Right atrium auricular region (tissue), 2 donors: ENCODE measurements at regions not wholly inside any gene's neighbourhood (a gene's known extent, or its start where the extent isn't known, plus 50 kb on each side); places are given as distances from the start of the nearest gene placed in this dataset.
"Not testable (repeated sequence)": the region's sequence is repeated elsewhere in the genome, so short reads cannot be mapped to it uniquely, and the experiment has no call there.

ENCODE experiments used
- DNase-seq: peaks from one replicate; pipeline ENCODE4 v3.0.0-alpha.2; 2019; ENCODE audit warnings: low spot score
- H3K27ac ChIP-seq, 2 donors: fragments of 200-600 bp; sonication (generic); 1 replicate in 1 of 2; 2 replicates in 1 of 2; pipeline ENCODE4 v1.5.1; 2016 to 2019
- H3K27me3 ChIP-seq, 2 donors: fragments of 200-600 bp; sonication (generic); one replicate each; pipeline versions ENCODE4 v1.5.1 to v1.6.0; 2017 to 2019
- H3K36me3 ChIP-seq: fragments of 200-600 bp; sonication (generic); one replicate; pipeline ENCODE4 v1.5.1; 2016
- H3K4me1 ChIP-seq, 2 donors: fragments of 200-600 bp; sonication (generic); one replicate each; pipeline versions ENCODE4 v1.5.1 to v1.6.0; 2017 to 2019
- H3K4me3 ChIP-seq, 2 donors: fragments of 200-600 bp; sonication (generic); 1 replicate in 1 of 2; 2 replicates in 1 of 2; pipeline ENCODE4 v1.5.1; 2017 to 2019; ENCODE audit warnings: mild to moderate bottlenecking in 1 of 2, moderate library complexity in 1 of 2
- H3K9me3 ChIP-seq, 2 donors: fragments of 200-600 bp; sonication (generic); one replicate each; pipeline ENCODE4 v1.5.1; 2019
- TF ChIP-seq, protein P1 (sequence below), 2 donors: fragments of 200-600 bp; sonication (generic); IDR thresholded peaks; one replicate each; pipeline ENCODE4 v1.5.1; 2019; ENCODE audit warnings: antibody characterized with exemption in 2 of 2

DNA sequence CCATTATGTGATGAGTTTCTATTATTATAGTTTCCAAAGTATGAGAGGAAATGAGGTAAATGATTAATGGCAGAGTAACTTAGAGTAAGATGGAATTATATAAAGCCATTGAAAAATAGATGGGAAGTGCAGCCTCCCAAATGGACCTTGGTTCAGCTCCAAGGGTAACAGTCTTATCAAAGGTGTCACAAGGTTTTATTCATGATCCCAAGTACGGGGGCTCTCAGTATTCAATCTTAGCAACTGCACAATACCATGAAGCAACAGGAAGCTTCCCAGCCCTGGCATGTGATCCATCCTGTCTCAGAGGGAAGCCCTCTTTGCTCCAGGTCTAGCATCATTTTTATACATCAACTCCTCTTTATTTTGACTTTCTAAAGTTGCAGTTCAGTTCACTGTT, 948.2 kb downstream of the GALC start:
- H3K27ac ChIP-seq: no peak overlapping the region
- TF ChIP-seq, protein P1, sequence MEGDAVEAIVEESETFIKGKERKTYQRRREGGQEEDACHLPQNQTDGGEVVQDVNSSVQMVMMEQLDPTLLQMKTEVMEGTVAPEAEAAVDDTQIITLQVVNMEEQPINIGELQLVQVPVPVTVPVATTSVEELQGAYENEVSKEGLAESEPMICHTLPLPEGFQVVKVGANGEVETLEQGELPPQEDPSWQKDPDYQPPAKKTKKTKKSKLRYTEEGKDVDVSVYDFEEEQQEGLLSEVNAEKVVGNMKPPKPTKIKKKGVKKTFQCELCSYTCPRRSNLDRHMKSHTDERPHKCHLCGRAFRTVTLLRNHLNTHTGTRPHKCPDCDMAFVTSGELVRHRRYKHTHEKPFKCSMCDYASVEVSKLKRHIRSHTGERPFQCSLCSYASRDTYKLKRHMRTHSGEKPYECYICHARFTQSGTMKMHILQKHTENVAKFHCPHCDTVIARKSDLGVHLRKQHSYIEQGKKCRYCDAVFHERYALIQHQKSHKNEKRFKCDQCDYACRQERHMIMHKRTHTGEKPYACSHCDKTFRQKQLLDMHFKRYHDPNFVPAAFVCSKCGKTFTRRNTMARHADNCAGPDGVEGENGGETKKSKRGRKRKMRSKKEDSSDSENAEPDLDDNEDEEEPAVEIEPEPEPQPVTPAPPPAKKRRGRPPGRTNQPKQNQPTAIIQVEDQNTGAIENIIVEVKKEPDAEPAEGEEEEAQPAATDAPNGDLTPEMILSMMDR (IDR thresholded peaks at IDR 0.05): no peak
- no peak overlapping the region for H3K4me3 ChIP-seq
- H3K4me1 ChIP-seq: no peaks in the 10 kb centered on the region
- no peak for DNase-seq
- no peaks in the 10 kb centered on the region for H3K27me3 ChIP-seq
- H3K9me3 ChIP-seq: no peaks in the 10 kb centered on the region
- no peaks in the 10 kb centered on the region for H3K36me3 ChIP-seq

DNA sequence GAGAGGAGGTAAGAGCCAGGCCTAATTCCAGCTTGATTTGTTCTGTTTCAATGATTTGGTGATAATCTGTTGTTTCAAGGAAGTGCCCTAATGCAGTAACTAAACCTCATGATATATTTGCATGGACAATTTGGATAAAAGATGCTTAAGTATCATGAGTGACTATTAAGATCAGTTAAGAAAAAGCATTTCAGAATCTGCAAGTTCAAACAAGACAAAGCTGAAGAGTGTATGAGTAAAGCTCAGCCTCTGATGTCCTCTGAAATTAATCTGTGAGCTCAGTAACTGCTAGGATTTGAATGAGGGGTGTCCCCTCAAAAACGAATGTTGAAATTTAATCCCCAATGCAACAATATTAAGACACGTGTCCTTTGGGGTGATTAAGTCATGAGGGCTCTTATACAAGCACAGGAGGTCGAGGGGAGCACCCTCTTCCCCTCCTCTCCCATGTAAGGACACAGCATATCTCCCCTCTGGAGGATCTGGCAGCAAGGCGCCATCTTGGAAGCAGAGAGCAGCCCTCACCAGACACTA, 949.2 kb downstream of the GALC start:
- no peaks in the 10 kb centered on the region for H3K27me3 ChIP-seq
- no peak overlapping the region for H3K27ac ChIP-seq
- DNase-seq: no peak
- TF ChIP-seq, protein P1 (IDR thresholded peaks at IDR 0.05): no peak
- H3K9me3 ChIP-seq: no peaks in the 10 kb centered on the region
- no peaks in the 10 kb centered on the region for H3K4me1 ChIP-seq
- no peak overlapping the region for H3K4me3 ChIP-seq
- no peaks in the 10 kb centered on the region for H3K36me3 ChIP-seq

DNA sequence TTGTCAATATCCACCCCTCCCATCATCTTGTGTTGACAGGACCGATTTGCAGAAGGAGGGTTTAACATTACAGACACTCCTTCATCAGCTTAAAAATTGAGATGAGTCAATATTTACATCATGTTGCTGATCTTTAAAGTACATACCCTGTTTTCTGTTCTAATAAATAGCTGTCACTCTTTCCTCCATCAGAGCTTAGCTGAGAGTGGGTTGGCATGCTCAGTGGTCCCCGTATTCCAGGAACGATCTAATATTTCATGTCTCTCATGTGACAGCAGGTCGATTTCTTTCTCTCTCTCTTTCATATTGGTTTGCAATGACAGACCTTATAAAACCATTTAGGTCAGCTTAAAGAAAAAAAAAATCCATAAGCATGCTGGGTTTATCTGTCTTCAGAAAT, 950.6 kb downstream of the GALC start:
- Histone ChIP-seq H3K4me3 (no peak overlapping the region), H3K27ac (no peak overlapping the region), H3K9me3 (no peaks in the 10 kb centered on the region), H3K27me3 (no peaks in the 10 kb centered on the region), H3K36me3 (no peaks in the 10 kb centered on the region), H3K4me1 (no peaks in the 10 kb centered on the region)
- DNase-seq: no peak
- TF ChIP-seq, protein P1 (IDR thresholded peaks at IDR 0.05): no peak

DNA sequence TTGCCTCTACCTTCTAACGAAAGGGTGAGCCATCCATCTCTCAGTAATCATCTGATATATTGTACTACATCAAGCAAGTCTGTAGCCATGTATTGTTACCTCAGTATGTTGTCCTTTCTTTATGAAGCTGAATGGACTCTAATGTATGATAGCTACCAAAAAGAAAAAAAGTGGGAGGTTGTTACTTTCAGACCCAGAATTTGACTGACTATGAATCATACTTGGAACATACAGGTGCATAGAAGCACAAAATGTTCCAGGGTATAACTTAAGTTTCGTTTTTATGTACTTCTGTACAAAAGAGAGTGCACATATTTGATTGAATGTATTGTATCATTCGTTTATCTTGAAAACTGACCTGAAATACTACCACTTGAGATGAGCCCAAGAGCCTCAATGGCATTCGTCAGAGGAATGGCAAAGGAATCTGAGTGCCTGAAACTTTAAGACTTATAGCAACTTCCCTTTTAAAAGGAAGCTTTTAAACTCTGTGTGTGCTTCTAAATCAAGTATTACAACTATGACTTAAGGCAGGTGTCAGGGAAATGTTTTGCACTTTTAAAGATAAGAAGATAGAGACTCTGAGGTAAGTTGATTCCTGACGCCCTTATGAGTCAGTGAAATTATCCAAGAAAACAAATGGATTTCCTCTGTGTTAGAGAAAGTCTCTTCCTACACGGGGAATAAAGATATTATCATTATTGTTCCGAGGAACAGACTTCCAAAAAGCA, 951.5 kb downstream of the GALC start:
- H3K36me3 ChIP-seq: no peaks in the 10 kb centered on the region
- no peak overlapping the region for H3K27ac ChIP-seq
- H3K4me3 ChIP-seq: no peak overlapping the region
- TF ChIP-seq, protein P1 (IDR thresholded peaks at IDR 0.05): no peak
- no peaks in the 10 kb centered on the region for H3K9me3 ChIP-seq
- no peaks in the 10 kb centered on the region for H3K4me1 ChIP-seq
- DNase-seq: no peak
- no peaks in the 10 kb centered on the region for H3K27me3 ChIP-seq

DNA sequence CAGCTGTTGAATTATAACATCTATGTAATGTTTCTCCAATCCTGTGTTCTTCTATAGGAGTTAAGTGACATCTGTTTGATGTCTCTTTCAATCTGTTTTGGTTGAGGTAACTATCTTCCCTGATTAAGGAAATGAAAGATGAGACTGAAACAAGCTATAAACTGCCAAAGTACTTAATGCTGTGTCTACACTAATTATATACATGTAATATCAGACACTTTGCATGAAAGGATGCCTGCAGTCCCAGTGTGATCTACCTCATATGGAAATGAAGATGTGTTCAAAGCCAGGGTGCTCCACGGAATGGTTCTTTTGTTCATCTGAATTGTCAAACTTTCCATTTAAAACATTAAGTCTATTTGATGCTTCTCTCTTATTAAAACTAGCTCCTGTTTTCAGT, 958.3 kb downstream of the GALC start:
- no peaks in the 10 kb centered on the region for H3K27me3 ChIP-seq
- H3K4me1 ChIP-seq: no peaks in the 10 kb centered on the region
- TF ChIP-seq, protein P1 (IDR thresholded peaks at IDR 0.05): no peak
- no peaks in the 10 kb centered on the region for H3K36me3 ChIP-seq
- H3K4me3 ChIP-seq: no peak overlapping the region
- no peak for DNase-seq
- H3K9me3 ChIP-seq: no peaks in the 10 kb centered on the region
- H3K27ac ChIP-seq: no peak overlapping the region

DNA sequence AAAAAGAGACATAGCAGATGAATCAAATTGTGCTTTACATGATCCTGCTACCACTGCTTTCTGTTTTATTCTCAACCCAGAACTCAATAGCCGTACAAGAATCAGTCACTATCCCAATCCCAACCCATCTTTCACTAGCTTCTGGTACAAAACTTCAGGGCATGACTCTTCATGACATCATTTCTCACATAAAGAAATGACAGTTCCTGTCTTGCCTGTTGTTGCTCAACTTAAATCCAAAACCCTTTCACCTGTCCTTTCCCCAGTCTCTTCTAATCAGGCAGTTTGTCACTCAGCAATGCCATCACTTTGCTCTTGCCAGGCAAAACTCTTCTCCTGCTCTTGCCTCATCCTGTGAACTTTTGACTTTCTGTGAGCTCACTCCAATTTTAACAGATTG, 962.8 kb downstream of the GALC start:
- no peaks in the 10 kb centered on the region for H3K36me3 ChIP-seq
- no peak overlapping the region for H3K4me3 ChIP-seq
- H3K27me3 ChIP-seq: no peaks in the 10 kb centered on the region
- DNase-seq: no peak
- H3K4me1 ChIP-seq: no peaks in the 10 kb centered on the region
- no peaks in the 10 kb centered on the region for H3K9me3 ChIP-seq
- no peak overlapping the region for H3K27ac ChIP-seq
- TF ChIP-seq, protein P1 (IDR thresholded peaks at IDR 0.05): no peak

DNA sequence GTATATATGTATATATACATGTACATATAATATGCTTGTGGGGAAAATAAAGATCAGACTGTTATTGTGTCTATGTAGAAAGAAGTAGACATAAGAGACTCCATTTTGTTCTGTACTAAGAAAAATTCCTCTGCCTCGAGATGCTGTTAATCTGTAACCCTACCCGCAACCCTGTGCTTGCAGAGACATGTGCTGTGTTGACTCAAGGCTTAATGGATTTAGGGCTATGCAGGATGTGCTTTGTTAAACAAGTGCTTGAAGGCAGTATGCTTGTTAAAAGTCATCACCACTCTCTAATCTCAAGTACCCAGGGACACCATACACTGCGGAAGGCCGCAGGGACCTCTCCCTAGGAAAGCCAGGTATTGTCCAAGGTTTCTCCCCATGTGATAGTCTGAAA, 972.9 kb downstream of the GALC start:
- not testable (repeated sequence) for H3K4me1 ChIP-seq, H3K4me3 ChIP-seq, H3K27me3 ChIP-seq, H3K36me3 ChIP-seq, DNase-seq, H3K9me3 ChIP-seq, H3K27ac ChIP-seq
